ENCODE measurements at regions not wholly inside any gene's neighbourhood (a gene's known extent, or its start where the extent isn't known, plus 50 kb on each side); places are given as distances from the start of the nearest gene placed in this dataset.

DNA sequence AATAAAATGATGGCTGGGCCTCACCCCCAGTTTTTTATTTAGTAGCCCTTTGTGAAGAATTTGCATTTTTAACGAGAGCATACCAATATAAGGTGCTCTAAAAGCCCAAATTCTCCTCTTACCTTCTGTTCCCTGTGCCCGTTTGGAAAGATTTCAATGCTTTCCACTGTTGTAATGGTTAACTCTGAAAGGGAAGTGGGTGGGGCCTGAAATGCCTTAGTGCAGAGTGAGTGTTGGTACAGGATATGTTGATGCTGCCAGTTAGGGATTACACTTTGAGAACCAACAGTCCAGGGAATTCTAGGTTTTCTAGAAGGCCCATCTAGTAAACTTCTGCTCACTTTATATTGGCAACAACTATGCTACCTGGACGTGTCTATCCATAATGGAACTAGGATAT lies 562.7 kb upstream of the NRSN1 start:
- POLR2A ChIA-PET (ENCODE audit: low non-redundant PET) = no interaction called here
- CTCF ChIA-PET = no interaction called here
- TF ChIP-seq, protein P1, sequence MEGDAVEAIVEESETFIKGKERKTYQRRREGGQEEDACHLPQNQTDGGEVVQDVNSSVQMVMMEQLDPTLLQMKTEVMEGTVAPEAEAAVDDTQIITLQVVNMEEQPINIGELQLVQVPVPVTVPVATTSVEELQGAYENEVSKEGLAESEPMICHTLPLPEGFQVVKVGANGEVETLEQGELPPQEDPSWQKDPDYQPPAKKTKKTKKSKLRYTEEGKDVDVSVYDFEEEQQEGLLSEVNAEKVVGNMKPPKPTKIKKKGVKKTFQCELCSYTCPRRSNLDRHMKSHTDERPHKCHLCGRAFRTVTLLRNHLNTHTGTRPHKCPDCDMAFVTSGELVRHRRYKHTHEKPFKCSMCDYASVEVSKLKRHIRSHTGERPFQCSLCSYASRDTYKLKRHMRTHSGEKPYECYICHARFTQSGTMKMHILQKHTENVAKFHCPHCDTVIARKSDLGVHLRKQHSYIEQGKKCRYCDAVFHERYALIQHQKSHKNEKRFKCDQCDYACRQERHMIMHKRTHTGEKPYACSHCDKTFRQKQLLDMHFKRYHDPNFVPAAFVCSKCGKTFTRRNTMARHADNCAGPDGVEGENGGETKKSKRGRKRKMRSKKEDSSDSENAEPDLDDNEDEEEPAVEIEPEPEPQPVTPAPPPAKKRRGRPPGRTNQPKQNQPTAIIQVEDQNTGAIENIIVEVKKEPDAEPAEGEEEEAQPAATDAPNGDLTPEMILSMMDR (conservative IDR thresholded peaks at IDR 0.05; ENCODE audit: low read depth) = no peak
- no peak overlapping the region for H3K27ac ChIP-seq
- DNase-seq (ENCODE audit: low spot score) = no peak

DNA sequence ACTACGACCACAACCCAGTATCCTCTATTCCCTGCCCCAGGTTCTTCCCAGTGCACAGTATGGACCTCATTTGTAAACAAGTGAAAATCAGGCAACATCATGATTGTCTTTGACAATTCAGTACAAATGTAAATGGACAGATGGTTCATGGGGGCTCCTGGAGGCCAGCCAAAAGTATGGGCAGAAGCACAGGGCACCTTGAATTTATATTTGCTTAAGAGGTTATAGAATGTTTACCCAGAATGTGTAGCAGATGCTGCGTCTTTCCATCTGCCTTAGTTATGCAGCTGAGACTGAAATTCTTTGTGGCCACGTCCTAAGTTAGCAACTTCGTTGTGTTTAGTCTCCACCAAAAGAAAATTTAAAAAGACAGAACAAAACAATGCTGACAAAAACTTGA lies 559.6 kb upstream of the NRSN1 start:
- no peak for DNase-seq (ENCODE audit: low spot score)
- ChIA-PET POLR2A (ENCODE audit: low non-redundant PET) (no interaction called here), CTCF (no interaction called here)
- TF ChIP-seq, protein P1 (conservative IDR thresholded peaks at IDR 0.05; ENCODE audit: low read depth) = no peak
- no peak overlapping the region for H3K27ac ChIP-seq

DNA sequence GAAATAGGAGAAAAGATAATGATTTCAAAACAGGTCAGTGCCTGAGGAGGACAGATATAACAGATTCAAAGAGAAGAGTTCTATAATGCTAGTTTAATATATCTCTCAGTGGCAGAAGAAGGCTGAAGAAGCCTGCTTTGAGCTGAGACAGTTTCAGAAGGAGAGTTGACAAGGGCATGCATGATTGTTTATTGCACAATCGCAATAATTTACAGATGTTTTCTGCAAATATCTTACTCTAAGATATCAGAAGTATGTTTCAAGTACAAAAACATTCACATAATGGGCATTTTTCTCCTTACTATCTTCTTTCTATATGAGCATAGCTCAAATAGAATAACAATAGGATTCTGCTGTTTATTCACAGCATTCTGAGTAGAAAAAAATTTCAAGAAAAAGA lies 557.7 kb upstream of the NRSN1 start:
- TF ChIP-seq, protein P1 (conservative IDR thresholded peaks at IDR 0.05; ENCODE audit: low read depth) = no peak
- POLR2A ChIA-PET (ENCODE audit: low non-redundant PET) = no interaction called here
- no peak for DNase-seq (ENCODE audit: low spot score)
- H3K27ac ChIP-seq = no peak overlapping the region
- CTCF ChIA-PET = no interaction called here

DNA sequence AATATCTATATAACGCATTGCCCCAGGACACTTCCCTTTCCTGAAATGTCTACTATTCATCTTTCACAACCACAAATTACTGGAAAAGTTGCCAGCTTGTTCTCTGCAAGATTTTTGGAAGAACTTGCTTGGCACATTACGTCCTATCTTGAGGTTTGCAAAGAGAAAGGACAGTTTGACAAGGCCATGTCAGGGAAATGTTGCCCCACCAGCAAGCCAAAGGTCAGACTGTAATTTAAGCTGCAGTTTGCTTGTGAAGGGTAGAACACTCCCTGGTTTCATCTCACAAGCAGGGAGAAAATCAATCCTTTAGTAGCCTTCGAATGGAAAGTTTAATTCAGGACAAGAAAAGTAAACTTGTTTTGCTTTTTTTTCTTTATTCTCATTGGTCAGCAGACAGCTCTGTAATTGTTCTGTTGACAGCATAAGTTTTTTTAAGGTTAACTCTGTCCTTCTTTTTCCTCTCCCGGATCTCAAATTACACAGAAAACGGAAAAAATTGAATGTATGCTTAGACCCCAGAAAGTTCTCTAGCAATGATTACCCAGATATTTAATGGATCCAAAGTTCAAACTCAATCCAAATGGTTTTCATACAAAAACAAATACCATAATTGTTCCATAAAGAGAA lies 541.8 kb upstream of the NRSN1 start:
- ChIA-PET POLR2A (ENCODE audit: low non-redundant PET) (no interaction called here), CTCF (no interaction called here)
- TF ChIP-seq, protein P1 (conservative IDR thresholded peaks at IDR 0.05; ENCODE audit: low read depth) = no peak
- H3K27ac ChIP-seq = no peak overlapping the region
- DNase-seq (ENCODE audit: low spot score) = no peak

GRCh38 chr6:23587582-23587981 lies 538.4 kb upstream of the NRSN1 start:
- CTCF ChIA-PET = interaction anchor here (0.7 kb wide), 1 partner anchor 1340 kb away, joined by 3 read pairs; no protein-coding TSS in a partner anchor
- POLR2A ChIA-PET (ENCODE audit: low non-redundant PET) = no interaction called here
- no peak for DNase-seq (ENCODE audit: low spot score)

GRCh38 chr6:23589811-23590210 lies 536.2 kb upstream of the NRSN1 start:
- ChIA-PET POLR2A (ENCODE audit: low non-redundant PET) (no interaction called here), CTCF (no interaction called here)
- TF ChIP-seq, protein P1 (conservative IDR thresholded peaks at IDR 0.05; ENCODE audit: low read depth) = no peak
- DNase-seq (ENCODE audit: low spot score) = no peak
- no peak overlapping the region for H3K27ac ChIP-seq

More at GRCh38 chr6:23587582-23587981, 538.4 kb upstream of the NRSN1 start:
- no peak overlapping the region for H3K27ac ChIP-seq
- TF ChIP-seq, protein P1 (conservative IDR thresholded peaks at IDR 0.05; ENCODE audit: low read depth) = no peak
